Parathyroid adenoma (tissue), 2 donors: ENCODE measurements at regions not wholly inside any gene's neighbourhood (a gene's known extent, or its start where the extent isn't known, plus 50 kb on each side); places are given as distances from the start of the nearest gene placed in this dataset.

Experiments used
- H2AFZ ChIP-seq: fragments of 300-600 bp; sonication (generic); one replicate; pipeline ENCODE4 v1.7.0; 2017; ENCODE audit warnings: antibody characterized with exemption, mild to moderate bottlenecking
- H3K27ac ChIP-seq: fragments of 300-600 bp; sonication (generic); one replicate; pipeline ENCODE4 v1.7.0; 2017
- H3K27me3 ChIP-seq: fragments of 300-600 bp; sonication (generic); one replicate; pipeline ENCODE4 v1.7.0; 2017; ENCODE audit warnings: low read length; ENCODE audit not compliant: control insufficient read depth, insufficient read depth
- H3K36me3 ChIP-seq: fragments of 300-600 bp; sonication (generic); one replicate; pipeline ENCODE4 v1.7.0; 2017; ENCODE audit warnings: low read length; ENCODE audit not compliant: control insufficient read depth, insufficient read depth
- H3K4me1 ChIP-seq: fragments of 300-600 bp; sonication (generic); one replicate; pipeline ENCODE4 v1.7.0; 2017; ENCODE audit warnings: control low read depth
- H3K4me2 ChIP-seq: fragments of 300-600 bp; sonication (generic); one replicate; pipeline ENCODE4 v1.7.0; 2017; ENCODE audit warnings: low read length
- H3K4me3 ChIP-seq: fragments of 300-600 bp; sonication (generic); one replicate; pipeline ENCODE4 v1.7.0; 2017; ENCODE audit warnings: low read depth, low read length
- H3K79me2 ChIP-seq: fragments of 300-600 bp; sonication (generic); one replicate; pipeline ENCODE4 v1.7.0; 2017; ENCODE audit warnings: control low read depth
- H3K9ac ChIP-seq: fragments of 300-600 bp; sonication (generic); one replicate; pipeline ENCODE4 v1.7.0; 2017; ENCODE audit warnings: mild to moderate bottlenecking
- H3K9me3 ChIP-seq: fragments of 300-600 bp; sonication (generic); one replicate; pipeline ENCODE4 v1.7.0; 2017; ENCODE audit warnings: low read length; ENCODE audit not compliant: control insufficient read depth
- TF ChIP-seq, protein P1 (sequence below): fragments of 300-600 bp; sonication (generic); IDR thresholded peaks from one replicate; pipeline ENCODE4 v1.7.0; 2017; ENCODE audit warnings: antibody characterized with exemption, mild to moderate bottlenecking
- donor health status: primary hyperparathyroidism.

DNA sequence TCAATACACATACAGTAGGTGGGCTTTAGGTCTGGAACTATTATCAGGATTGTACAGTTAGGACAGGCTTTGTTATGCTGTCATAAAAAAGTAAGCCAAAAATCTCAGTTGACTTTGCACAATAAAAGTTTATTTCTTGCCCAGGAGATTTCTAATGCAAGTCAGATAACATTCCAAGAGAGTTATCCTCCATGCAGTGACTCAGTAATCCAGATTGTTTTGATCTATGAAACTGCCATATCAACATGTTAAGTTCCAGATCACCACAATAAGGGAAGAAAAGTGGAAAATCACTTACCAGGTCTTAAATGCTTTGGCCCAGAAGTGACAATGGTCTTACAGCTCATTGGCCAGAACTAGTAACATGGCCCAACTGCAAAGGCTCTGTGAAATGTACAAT is 636.2 kb upstream of the KLF12 start:
- H3K79me2 ChIP-seq: no peaks in the 10 kb centered on the region
- H3K36me3 ChIP-seq: peaks cover 3% of the 10 kb centered on the region
- H3K4me3 ChIP-seq: no peak overlapping the region
- TF ChIP-seq, protein P1, sequence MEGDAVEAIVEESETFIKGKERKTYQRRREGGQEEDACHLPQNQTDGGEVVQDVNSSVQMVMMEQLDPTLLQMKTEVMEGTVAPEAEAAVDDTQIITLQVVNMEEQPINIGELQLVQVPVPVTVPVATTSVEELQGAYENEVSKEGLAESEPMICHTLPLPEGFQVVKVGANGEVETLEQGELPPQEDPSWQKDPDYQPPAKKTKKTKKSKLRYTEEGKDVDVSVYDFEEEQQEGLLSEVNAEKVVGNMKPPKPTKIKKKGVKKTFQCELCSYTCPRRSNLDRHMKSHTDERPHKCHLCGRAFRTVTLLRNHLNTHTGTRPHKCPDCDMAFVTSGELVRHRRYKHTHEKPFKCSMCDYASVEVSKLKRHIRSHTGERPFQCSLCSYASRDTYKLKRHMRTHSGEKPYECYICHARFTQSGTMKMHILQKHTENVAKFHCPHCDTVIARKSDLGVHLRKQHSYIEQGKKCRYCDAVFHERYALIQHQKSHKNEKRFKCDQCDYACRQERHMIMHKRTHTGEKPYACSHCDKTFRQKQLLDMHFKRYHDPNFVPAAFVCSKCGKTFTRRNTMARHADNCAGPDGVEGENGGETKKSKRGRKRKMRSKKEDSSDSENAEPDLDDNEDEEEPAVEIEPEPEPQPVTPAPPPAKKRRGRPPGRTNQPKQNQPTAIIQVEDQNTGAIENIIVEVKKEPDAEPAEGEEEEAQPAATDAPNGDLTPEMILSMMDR: no peak
- H3K4me1 ChIP-seq: no peaks in the 10 kb centered on the region
- no peak overlapping the region for H3K4me2 ChIP-seq
- H2AFZ ChIP-seq: no peak overlapping the region
- H3K9me3 ChIP-seq: no peaks in the 10 kb centered on the region
- no peak overlapping the region for H3K27ac ChIP-seq
- H3K9ac ChIP-seq: no peak overlapping the region
- no peaks in the 10 kb centered on the region for H3K27me3 ChIP-seq

DNA sequence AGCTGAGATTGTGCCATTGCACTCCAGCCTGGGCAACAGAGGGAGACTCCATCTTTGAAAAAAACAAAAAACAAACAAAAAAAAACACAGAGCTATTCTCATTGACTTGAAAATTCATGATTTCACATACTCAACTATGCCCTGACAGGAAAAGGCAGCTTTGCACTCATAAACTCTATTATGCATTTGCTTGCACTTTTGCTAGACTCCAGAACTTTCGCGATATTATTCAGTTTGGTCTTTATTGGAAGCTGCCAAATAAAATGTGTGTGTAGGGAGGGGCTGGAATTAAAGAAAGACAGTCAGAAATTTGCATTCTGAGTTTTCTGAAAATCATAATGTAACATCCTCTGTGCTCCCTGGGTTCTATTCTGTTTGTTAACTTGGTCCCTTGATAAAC is 635.1 kb upstream of the KLF12 start:
- Histone ChIP-seq H3K9me3 (no peaks in the 10 kb centered on the region), H3K4me1 (no peaks in the 10 kb centered on the region), H3K9ac (no peak overlapping the region), H3K27ac (no peak overlapping the region), H3K4me3 (no peak overlapping the region), H3K27me3 (no peaks in the 10 kb centered on the region), H2AFZ (no peak overlapping the region), H3K36me3 (no peaks in the 10 kb centered on the region), H3K79me2 (no peaks in the 10 kb centered on the region), H3K4me2 (no peak overlapping the region)
- TF ChIP-seq, protein P1: no peak

DNA sequence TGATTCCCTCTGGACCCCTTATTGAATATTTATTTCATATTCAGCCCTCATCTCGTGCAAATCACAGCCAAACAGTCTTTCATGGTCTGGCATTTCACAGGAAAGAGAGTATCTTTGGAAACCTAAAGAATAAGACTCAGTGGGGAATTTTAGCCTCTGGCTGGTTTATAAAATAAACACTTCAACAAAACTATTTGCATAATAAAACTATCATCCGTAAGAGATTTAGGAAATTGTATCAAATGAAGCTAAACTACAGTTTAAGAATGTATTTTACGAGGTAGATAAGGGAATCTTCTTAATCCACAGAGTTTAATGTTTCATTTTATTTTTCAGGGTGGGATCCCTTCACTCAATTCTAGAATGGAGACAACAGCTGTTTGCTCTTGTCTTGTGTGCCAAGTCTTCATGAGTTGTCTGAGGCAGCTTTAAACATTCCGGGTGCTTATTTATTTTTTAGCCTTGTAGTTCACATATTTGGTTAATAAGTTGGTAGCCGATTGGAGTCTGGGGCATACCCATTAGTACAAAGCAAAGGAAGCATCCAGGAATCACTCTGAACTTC is 634.4 kb upstream of the KLF12 start:
- H3K36me3 ChIP-seq: no peaks in the 10 kb centered on the region
- H3K4me2 ChIP-seq: no peak overlapping the region
- TF ChIP-seq, protein P1: no peak
- H2AFZ ChIP-seq: no peak overlapping the region
- no peak overlapping the region for H3K9ac ChIP-seq
- H3K4me3 ChIP-seq: no peak overlapping the region
- H3K79me2 ChIP-seq: no peaks in the 10 kb centered on the region
- H3K9me3 ChIP-seq: no peaks in the 10 kb centered on the region
- H3K27ac ChIP-seq: no peak overlapping the region
- no peaks in the 10 kb centered on the region for H3K4me1 ChIP-seq
- no peaks in the 10 kb centered on the region for H3K27me3 ChIP-seq

DNA sequence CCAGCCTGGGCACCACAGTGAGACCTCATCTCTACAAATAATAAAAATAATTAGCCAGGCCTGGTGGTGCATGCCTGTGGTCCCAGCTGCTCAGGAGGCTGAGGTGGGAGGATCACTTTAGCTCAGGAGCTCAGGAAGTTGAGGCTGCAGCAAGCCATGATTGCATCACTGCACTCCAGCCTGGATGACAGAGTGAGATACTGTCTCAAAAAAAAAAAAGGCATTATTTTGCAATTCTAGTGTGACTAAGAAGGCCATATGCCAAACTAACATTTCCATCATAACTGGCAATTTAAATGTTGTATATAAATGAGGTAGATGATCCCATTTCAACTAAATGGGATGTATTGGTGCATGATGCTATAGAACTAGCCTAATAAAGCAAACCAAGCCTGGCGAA is 632.8 kb upstream of the KLF12 start:
- Histone ChIP-seq H3K27me3 (no peaks in the 10 kb centered on the region), H3K36me3 (no peaks in the 10 kb centered on the region), H3K9ac (no peak overlapping the region), H3K4me2 (no peak overlapping the region), H3K4me1 (no peaks in the 10 kb centered on the region), H2AFZ (no peak overlapping the region), H3K4me3 (no peak overlapping the region), H3K27ac (no peak overlapping the region), H3K79me2 (no peaks in the 10 kb centered on the region), H3K9me3 (no peaks in the 10 kb centered on the region)
- TF ChIP-seq, protein P1: no peak

DNA sequence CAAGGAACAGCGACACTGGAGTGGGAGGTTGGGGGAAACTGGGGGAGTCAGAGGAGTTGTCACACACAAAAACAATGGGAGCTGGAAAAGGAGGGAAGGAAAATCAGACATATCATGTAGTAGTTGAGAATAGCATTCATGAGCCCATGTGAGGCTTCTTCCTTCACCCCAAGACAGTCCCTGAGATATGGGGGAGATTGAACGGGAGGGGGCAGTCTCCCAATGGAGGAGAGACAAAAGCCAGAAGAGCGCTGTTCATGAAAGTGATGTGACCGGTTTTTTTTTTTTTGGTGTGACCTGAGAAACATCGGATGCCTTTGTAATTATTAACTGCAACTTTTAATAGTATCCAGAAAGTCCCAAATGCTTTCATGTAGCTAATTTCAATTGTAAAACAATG is 631.8 kb upstream of the KLF12 start:
- TF ChIP-seq, protein P1: no peak
- no peak overlapping the region for H2AFZ ChIP-seq
- no peaks in the 10 kb centered on the region for H3K4me1 ChIP-seq

More for the DNA sequence above, 631.8 kb upstream of the KLF12 start:
- Histone ChIP-seq H3K4me3 (no peak overlapping the region), H3K79me2 (no peaks in the 10 kb centered on the region), H3K27me3 (no peaks in the 10 kb centered on the region), H3K9me3 (no peaks in the 10 kb centered on the region), H3K27ac (no peak overlapping the region), H3K9ac (no peak overlapping the region), H3K4me2 (no peak overlapping the region), H3K36me3 (no peaks in the 10 kb centered on the region)
